Left lung (tissue), 4 donors: ENCODE measurements at regions not wholly inside any gene's neighbourhood (a gene's known extent, or its start where the extent isn't known, plus 50 kb on each side); places are given as distances from the start of the nearest gene placed in this dataset.
"Not testable (repeated sequence)": the region's sequence is repeated elsewhere in the genome, so short reads cannot be mapped to it uniquely, and the experiment has no call there.

Source experiments
- ATAC-seq: fragments of 200-7000 bp; cut with Tn5 transposase; one replicate; pipeline ENCODE4 v1.9.1; 2020; ENCODE audit warnings: moderate library complexity
- DNase-seq, 4 donors: peaks; one replicate each; pipeline ENCODE4 v3.0.0-alpha.2; 2013 to 2020
- H3K27ac ChIP-seq, 2 donors: fragments of 200-600 bp; sonication (generic) in 1 of 2; one replicate each; pipeline versions ENCODE4 v1.5.0 to v1.8.0; 2020 to 2021
- H3K27me3 ChIP-seq, 2 donors: fragments of 200-600 bp; sonication (generic) in 1 of 2; one replicate each; pipeline versions ENCODE4 v1.5.0 to v1.8.0; 2020 to 2021
- H3K36me3 ChIP-seq, 2 donors: fragments of 200-600 bp; sonication (generic) in 1 of 2; one replicate each; pipeline versions ENCODE4 v1.5.0 to v1.8.0; 2020 to 2021
- H3K4me1 ChIP-seq, 2 donors: fragments of 200-600 bp; one replicate each; pipeline ENCODE4 v1.8.0; 2021
- H3K4me3 ChIP-seq, 2 donors: fragments of 200-600 bp; sonication (generic) in 1 of 2; one replicate each; pipeline versions ENCODE4 v1.5.0 to v1.8.0; 2020 to 2021; ENCODE audit warnings: mild to moderate bottlenecking in 1 of 2
- H3K9me3 ChIP-seq, 2 donors: fragments of 200-600 bp; sonication (generic) in 1 of 2; one replicate each; pipeline versions ENCODE4 v1.5.0 to v1.8.0; 2020 to 2021
- CTCF ChIP-seq, 2 donors: fragments of 200-600 bp; sonication (generic) in 1 of 2; IDR thresholded peaks; one replicate each; pipeline versions ENCODE4 v1.5.0 to v1.8.0; 2021; ENCODE audit warnings: antibody characterized with exemption in 2 of 2
- intact Hi-C, 2 donors: fragments of 100-400 bp; cut with DNase I; formaldehyde crosslinking; loops; one replicate each; pipeline versions ENCODE4 v1.11.2 to v1.14.2; 2022
- donor health status: DM: no; HTN: yes; CAD: no.
- donor health status: DM: no; HTN: no; CAD: no.

- no peak overlapping the region for H3K27ac ChIP-seq
- TF ChIP-seq CTCF (IDR thresholded peaks at IDR 0.05) = no peak
- ATAC-seq = no peak
Measured at GRCh38 chr4:75254745-75255144, 259.5 kb downstream of the RCHY1 start.

GRCh38 chr4:75253094-75253493, 261.1 kb downstream of the RCHY1 start:
- DNase-seq, H3K4me3 ChIP-seq, H3K27me3 ChIP-seq, H3K36me3 ChIP-seq, intact Hi-C loops, H3K9me3 ChIP-seq, ATAC-seq, H3K4me1 ChIP-seq, H3K27ac ChIP-seq: not testable (repeated sequence)

More at GRCh38 chr4:75254745-75255144, 259.5 kb downstream of the RCHY1 start:
- H3K36me3 ChIP-seq = no peaks in the 10 kb centered on the region
- H3K9me3 ChIP-seq = peaks cover 0 to 3% of the 10 kb centered on the region in 2 donors
- no peak for DNase-seq
- no peaks in the 10 kb centered on the region for H3K4me1 ChIP-seq
- no peaks in the 10 kb centered on the region for H3K27me3 ChIP-seq
- intact Hi-C loops = no loop called here
- H3K4me3 ChIP-seq = no peak overlapping the region

- Histone ChIP-seq H3K27ac (no peak overlapping the region), H3K4me3 (no peak overlapping the region), H3K36me3 (no peaks in the 10 kb centered on the region), H3K27me3 (no peaks in the 10 kb centered on the region), H3K4me1 (no peaks in the 10 kb centered on the region), H3K9me3 (peaks cover 0 to 3% of the 10 kb centered on the region in 2 donors)
- ATAC-seq (no peak), DNase-seq (no peak)
- intact Hi-C loops = no loop called here
- TF ChIP-seq CTCF (IDR thresholded peaks at IDR 0.05) = no peak
Measured at GRCh38 chr4:75251547-75251946, 262.7 kb downstream of the RCHY1 start.

GRCh38 chr4:75249739-75250138, 264.5 kb downstream of the RCHY1 start:
- intact Hi-C loops = no loop called here
- ATAC-seq (no peak), DNase-seq (no peak)
- no peaks in the 10 kb centered on the region for H3K27me3 ChIP-seq
- no peaks in the 10 kb centered on the region for H3K4me1 ChIP-seq
- TF ChIP-seq CTCF (IDR thresholded peaks at IDR 0.05) = no peak
- H3K36me3 ChIP-seq = no peaks in the 10 kb centered on the region
- H3K9me3 ChIP-seq = peaks cover 0 to 3% of the 10 kb centered on the region in 2 donors
- no peak overlapping the region for H3K4me3 ChIP-seq
- no peak overlapping the region for H3K27ac ChIP-seq

- no peak overlapping the region for H3K27ac ChIP-seq
- TF ChIP-seq CTCF (IDR thresholded peaks at IDR 0.05) = no peak
- H3K4me1 ChIP-seq = no peaks in the 10 kb centered on the region
- no peaks in the 10 kb centered on the region for H3K27me3 ChIP-seq
- H3K4me3 ChIP-seq = no peak overlapping the region
- DNase-seq (no peak), ATAC-seq (peak; percentile 91)
- H3K9me3 ChIP-seq = peaks cover 0 to 3% of the 10 kb centered on the region in 2 donors
- no peaks in the 10 kb centered on the region for H3K36me3 ChIP-seq
- intact Hi-C loops = no loop called here
Measured at GRCh38 chr4:75248770-75249407, 265.3 kb downstream of the RCHY1 start.

- Histone ChIP-seq H3K4me1 (no peaks in the 10 kb centered on the region), H3K9me3 (peaks cover 0 to 1% of the 10 kb centered on the region in 2 donors), H3K36me3 (no peaks in the 10 kb centered on the region), H3K27ac (no peak overlapping the region), H3K27me3 (no peaks in the 10 kb centered on the region), H3K4me3 (no peak overlapping the region)
- DNase-seq (no peak), ATAC-seq (no peak)
- TF ChIP-seq CTCF (IDR thresholded peaks at IDR 0.05) = no peak
- intact Hi-C loops = no loop called here
Measured at GRCh38 chr4:75244325-75244724, 269.9 kb downstream of the RCHY1 start.
